ENCODE measurements at regions not wholly inside any gene's neighbourhood (a gene's known extent, or its start where the extent isn't known, plus 50 kb on each side); places are given as distances from the start of the nearest gene placed in this dataset.
"Not testable (repeated sequence)": the region's sequence is repeated elsewhere in the genome, so short reads cannot be mapped to it uniquely, and the experiment has no call there.

DNA sequence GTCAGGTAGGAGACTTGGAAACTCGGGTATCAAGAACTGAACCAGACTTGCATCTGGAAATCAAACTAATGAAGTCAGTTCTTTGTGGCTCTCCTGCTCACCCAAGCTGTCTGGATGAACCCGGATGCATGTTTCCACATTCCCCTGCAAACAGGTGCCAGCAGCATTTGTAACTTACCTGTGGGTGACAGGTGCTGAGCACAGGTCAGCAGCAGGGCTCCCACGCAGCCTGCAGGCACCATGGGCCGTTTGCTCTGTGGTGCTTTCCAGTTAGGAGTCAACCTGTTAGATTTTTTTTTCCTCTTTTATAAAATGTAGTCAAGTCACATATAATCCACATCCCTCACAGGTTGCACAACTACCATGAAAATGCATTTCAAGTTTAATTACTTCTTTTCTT is 385.6 kb upstream of the ADGRL3 start:
- DNase-seq, result no peak

DNA sequence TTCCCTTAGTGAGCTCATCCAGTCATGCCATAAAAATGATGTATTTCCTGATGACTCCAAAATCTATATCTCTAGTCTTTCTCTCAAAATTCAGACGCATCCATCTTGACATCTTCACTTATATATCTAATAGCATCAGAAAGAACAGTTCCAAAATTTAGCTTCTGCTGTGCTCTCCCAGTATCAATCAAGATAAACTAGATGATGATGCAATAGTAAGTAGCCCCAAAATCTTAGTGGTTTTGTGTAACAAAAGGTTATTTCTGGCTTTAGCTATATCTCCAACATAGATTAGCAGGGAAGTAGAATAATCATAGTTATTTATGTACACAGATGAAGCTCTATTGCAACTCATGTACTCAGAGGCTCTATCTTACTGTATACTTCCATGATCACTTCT is 382.5 kb upstream of the ADGRL3 start:
- no peak for DNase-seq

DNA sequence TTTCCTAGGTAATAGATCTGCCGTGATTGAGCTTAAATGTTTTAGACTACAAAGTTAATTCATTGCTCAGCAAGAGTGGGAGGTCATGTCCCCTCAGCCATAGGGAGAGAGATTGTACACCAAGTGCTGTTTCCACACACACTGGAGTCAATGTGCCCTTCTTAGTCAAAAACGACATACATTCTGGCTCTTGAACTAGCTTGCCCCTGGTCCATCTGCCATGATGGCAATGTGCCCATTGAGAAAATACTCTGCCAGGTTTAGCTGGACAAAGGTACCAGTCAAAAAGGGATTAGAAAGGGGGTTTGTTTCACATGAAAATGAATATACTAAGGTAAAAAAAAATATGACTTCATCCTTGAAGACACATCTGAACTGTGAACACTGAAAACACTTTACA is 377.1 kb upstream of the ADGRL3 start:
- DNase-seq, result no peak

DNA sequence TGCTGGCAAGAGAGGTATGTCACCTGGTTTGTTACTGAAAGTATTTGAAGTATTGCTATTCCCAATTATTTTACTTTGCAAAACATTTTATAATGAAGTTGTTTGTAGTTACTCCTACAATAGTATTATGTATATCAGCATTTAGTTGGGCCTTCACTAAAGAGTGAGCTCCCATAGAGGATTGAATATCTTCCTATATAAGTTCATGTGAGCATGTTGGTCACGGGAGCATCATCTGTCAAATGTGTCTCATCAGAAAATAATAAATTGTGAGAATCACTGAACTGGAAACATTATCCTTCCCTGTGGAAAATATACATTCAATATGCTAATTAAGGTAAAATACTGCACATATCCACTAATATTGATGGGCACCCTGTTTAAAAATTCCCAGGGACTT is 360.1 kb upstream of the ADGRL3 start:
- no peak for DNase-seq

DNA sequence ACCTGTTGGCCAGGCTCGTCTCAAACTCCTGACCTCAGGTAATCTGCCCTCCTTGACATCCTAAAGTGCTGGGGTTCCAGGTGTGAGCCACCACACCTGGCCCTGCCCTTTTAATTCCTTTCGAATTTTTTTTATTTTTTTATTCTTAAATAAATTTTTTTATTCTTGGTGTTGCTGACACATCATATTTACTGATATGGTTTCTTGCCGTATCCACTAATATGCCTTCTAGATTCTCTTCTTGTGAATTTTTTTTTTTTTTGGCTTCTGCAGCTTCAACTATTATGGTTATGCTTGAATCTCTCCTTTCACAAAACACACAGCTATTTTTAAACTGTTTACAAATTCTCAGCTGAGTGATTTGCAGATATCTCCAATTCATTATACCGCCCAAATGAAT is 353.4 kb upstream of the ADGRL3 start:
- no peak for DNase-seq

DNA sequence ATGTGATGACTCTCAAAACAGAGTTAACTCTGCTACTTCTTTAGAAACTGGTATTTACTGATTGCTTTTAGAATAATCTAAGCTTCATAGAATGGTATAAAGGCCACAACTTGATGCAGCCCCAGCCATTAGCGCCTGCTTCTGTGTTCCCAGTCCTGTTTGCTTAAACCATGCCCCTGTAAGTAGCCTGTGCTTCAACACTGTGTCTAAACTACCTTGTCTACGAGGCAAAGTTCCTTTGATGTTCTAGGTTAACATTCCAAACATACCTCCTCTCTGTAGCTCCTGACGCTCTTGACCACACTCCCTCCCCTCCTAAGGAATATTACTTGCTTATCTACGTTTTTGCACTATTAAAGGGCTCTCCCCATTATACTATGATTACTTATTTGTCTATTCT is 352.5 kb upstream of the ADGRL3 start:
- no peak for DNase-seq

DNA sequence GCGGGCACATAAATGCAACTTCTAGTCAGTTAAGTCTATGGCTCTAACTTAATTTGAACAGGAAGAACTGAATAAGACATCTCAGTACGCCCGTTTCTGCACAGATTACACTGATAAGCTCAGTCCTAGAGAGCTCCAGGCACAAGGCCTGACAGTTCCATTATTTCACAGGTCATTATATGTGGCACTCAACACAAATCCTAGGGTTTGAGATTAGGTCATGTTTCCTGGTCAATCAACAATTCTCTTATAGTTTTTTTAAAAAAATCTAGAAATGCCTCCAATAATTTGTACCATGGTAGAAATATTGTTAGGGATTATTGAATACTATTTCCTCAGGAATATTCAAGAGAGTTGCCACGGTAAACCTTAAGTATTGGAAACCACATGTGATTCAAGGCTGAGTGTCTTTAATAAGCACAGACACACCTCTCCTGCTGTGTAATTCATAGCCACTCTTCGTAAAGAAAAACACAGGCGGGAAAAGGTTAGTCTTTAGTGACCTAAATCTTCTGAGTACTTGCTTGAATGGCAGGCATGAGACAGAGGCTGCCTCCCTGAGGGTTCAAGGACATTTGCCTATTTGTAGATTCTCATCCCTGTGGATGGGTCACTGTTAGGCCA is 342.9 kb upstream of the ADGRL3 start:
- DNase-seq, result no peak

DNA sequence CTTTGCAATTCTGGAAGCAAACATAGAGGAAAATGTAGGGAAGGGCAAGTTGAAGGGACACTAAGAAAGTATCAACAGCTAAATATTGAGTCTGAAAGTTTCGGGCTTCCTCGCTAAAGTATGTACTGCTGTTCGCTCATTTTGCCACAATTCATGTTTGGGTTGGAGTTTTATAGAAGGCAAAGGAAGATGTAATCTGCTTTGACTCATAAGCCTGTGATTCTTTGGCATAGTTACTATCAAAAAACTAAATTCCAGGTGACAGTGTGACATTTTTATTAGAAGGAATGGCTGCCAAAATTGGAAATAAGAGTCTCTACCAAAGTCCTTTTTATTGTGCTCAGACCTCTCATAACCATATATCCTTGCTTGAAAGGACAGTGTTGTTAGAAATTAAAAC is 336.7 kb upstream of the ADGRL3 start:
- DNase-seq, result no peak

DNA sequence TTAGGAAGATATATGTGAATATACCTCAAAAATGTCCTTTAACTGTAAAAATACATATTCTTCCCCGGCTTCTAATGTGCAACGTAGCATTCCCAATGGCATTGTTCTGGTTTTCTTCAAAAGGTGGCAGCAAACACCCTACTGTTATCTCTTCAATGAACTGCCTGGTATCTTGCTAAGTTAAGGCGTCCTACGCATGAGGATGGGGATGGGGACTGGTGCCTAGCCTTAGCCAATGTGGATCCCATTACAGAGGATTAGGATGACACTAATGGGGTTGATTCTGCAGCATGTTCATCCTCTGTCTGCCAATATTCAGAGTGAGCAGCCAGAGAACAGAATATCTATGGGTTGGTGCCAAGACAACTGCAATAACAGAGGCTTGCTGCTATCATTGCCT is 334.9 kb upstream of the ADGRL3 start:
- no peak for DNase-seq

DNA sequence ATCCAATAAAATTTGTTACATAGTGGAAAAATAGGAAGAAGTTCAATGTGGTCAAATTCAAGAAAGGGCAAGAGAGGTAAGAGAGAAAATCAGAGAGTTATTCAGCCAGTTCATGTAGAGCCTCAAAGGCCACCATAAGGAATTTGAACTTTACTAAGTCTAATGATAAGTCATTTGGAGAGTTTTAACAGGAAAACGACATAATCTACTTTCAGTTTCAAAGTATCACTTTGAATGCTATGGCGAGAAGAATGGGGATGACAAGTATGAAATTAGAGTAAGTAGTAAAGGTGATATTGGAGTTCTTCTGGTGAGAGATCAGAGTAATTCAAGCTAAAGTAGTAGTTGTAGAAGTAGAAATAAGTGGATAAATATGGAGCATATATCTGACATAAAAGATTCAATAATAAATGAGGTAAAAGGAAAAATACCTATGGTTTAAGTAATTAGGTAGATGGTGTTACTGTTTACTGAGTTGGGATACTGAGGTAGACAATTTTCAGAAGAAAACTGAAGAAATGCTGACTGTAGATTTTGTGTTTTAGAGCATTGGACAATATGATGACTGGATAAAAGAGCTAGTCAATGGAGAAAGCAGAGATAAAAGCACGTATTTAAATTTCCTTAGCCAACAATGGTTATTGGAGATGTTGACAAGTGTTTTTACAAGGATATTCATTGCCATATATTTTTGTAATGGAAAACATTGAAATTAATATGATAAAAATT is 331.7 kb upstream of the ADGRL3 start:
- DNase-seq, result no peak

DNA sequence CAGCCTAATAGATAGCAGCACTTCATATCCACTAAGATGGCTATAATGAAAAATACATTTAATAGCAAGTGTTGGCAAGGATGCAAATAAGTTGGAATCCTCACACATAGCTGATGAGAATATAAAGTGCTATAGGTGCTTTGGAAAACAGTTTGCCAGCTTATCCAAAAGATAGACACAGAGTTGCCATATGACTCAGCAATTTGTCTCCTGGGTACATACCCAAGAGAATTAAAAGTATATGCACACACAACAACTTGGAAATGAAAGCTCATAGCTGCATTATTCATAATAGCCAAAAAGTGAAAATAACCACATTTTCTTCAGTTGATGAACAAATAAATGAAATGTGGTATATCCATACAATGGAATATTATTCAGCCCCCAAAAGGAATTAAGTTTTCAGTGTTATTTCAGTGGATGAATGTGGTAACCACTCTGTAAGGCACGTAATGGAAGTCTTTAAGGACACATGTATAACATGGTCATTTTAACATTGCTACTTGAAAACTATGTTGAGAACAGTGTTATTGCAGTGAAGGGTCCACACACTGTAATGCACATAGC is 320.9 kb upstream of the ADGRL3 start:
- DNase-seq, result no peak

DNA sequence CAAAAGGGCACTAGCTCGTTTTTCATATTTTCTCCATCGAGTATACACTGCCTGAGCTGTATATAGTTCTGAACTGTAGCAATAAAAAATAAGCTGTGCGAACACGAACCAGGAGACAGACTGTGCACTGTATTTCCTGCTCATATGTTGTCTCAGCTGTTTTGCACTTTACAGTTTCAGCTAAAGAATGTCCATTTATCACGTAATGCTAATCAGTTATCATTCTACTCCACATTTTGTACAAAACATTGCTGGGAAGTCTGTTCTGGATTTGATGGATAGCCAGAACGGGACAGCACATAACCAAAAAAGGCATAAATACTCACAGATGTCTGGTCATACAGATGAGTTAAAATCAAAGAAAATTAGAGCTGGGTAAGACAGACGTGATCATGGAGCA is 315.5 kb upstream of the ADGRL3 start:
- no peak for DNase-seq

DNA sequence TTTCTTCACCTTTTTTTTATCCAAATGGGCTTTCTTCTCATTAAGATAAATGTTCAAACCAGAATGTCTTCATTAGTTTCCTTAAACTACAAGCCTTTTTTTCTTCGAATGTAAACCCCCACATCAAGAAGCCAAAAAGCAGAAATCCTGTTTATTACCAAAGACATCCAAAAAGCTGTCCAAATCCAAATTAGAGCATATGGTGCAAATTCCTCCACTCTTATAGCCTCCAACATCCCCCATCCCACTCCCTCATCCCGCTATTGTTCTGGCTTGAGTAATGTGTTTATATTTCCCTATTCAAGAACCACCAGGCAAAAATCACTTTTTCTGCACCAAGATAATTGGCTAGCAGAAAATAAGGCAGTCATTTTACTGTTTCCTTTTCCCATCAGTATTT is 315.1 kb upstream of the ADGRL3 start:
- DNase-seq, result no peak

DNA sequence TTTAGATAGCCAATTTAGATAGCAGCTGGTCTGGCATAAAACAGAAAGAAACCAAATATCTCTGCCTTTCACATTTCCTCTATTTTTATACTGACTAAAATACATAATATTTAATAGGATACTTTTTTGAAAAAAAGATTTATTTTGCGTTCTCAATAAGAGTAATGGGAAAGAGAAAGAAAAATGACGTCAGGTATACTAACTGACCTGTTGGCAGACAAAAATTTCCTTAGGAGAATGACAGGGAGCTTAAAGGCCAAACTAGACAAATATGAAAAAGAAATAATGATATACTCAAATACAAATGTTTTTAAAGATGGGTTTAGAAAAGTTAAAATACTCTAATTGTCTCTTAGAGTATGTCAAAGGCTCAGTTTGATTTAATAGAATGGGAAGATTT is 309.4 kb upstream of the ADGRL3 start:
- DNase-seq, result no peak

DNA sequence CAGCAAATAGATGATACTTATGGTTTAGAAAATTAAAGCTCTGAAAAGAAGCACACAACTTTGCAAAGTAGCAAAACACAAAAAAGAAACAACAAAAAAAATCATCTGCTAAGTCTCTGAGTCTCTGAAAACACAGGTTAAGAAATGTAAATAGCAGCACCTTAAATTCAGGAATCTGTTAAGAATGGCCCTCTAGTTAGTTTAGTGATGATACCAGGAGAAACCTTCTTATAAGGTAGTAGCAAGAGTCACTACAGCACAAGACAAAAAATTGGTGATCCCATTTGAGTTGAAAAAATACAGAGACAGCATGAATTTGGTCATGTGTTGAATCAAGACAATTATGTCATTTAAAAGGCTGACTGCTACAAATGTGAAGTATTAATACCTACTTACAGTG is 308.2 kb upstream of the ADGRL3 start:
- no peak for DNase-seq

DNA sequence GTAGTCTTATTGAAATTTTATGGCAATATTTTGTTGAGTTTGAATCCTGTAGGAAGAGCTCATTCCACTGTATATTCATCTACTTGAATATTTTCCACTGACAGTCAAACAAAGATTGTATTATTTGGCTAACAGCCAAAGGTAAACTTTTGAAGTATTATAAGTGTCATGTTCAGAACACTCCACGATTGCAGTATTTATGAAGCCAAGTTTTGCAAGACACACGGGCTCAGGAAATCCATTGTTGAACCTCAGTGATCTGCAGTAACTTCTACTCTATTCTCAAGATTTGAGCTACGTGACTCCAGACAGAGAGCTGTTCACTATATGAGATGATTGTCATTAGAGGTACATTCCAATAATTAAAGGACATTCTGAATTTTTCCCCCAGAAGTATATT is 302.7 kb upstream of the ADGRL3 start:
- no peak for DNase-seq

DNA sequence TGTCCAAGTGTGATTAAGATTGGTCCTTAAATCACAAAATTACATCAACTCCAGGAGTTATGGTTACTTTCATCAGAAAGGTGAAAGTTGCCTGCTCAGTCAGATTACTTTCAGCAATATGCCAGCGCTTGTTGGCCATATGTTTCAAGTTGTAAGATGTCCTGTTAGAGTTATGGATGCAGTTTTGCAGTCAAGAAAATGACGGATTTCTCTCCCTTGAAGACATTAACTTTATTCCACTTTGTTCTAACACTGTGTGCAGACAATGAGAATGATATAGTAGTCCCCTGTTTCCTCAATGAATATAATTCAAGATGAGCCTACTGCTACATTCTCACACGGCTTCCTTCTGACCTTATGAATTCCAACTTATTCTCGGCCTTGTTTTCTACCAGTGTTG is 295.0 kb upstream of the ADGRL3 start:
- DNase-seq, result no peak

DNA sequence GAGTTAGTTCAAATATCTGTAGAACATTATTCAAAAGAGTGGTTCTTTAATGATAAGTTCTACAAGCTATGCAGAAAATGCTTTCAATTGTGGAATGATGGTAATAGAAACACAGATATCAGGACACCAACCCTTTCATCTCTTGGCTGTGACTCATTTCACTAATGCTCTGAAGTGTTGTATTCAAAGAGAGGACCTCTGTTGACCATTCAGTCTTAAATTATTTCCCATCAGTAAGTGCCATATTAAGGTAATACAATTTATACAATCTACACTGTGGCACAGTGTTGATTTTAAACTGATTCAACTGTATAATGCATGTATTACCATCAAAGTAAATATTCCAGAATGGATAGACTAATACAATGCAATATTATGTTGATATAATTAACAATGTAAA is 289.0 kb upstream of the ADGRL3 start:
- no peak for DNase-seq

DNA sequence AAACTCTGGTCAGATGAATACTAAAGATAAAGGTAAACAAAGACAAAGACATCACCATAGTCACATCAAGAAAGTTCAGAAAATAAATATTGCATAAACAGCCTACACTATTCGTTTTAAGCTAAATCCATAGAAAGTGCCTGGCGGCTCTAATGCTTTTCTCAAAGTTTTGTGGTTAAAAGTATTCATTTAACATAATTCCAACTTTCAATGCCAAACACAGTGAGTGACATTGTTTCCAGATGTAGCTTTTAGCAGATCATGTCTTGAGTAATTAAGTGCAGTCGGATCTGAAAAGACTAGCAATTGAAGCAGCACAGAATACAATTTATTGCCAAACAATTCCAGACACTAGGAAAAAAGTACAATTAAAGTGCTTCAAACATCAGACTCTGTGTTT is 287.1 kb upstream of the ADGRL3 start:
- no peak for DNase-seq

DNA sequence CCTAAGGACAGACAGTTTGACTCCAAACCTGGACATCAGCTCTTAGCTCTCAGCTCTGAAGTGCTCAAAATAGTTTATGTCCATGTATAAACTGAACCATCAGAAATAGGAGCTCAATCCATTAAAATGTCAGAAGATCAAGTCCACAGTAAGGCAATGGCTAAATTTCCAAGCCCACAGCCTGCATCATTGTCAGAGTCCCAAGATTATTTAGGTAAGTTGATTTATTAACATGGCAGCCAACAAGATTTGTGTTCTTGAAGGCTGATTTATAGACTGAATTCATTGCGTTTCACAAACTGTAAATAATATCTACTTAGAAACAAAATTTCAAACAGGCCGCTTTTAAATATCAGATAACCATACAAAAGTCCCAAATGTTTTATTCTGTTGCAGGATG is 286.5 kb upstream of the ADGRL3 start:
- DNase-seq, result no peak

DNA sequence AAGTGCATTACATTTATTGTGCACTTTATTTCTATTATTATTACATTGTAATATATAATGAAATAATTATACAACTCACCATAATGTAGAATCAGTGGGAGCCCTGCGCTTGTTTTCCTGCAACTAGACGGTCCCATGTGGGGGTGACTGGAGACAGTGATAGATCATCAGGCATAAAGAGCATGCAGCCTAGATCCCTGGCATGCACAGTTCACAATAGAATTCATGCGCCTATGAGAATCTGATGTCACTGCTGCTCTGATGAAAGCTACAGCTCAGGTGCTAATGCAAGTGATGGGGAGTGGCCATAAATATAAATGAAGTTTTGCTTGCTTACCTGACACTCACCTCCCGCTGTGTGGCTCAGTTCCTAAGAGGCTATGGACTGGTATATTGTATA is 278.4 kb upstream of the ADGRL3 start:
- not testable (repeated sequence) for DNase-seq

DNA sequence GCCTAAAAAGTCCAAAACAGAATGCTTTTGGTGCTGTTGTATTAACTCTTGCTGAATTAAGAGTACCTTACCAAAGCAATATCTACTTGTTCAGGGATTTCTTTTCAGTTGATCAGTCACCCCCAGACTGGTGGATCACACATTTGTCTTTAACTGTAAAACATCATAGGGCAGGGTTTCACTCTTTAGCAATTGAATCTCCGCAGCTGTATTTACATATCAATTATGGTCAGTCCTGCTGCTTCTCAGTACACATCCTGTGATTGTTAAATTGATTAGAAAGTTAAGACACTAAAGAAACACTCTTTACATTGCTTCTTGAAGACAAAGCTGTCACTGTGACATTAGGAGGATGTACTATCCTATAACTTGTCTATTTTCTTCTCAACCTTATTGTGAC is 277.1 kb upstream of the ADGRL3 start:
- no peak for DNase-seq

DNA sequence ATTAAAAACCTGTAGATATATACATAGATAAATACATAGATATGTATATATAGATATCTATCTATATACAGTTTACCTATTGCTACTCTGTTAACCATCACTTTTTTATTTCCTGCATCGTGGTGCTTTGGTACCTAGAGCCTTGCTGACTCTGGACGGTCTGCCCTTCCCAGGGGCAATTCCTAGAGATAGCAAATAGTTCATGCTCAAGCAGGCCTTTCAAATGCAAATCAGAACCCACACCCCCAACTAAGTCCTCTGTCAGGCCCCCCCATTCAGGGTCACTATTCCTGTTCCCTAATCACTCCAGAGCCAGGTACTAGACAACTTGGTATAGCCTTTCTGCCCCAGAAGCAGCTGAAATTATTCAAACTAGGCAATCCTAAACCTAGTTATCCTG is 273.5 kb upstream of the ADGRL3 start:
- no peak for DNase-seq

DNA sequence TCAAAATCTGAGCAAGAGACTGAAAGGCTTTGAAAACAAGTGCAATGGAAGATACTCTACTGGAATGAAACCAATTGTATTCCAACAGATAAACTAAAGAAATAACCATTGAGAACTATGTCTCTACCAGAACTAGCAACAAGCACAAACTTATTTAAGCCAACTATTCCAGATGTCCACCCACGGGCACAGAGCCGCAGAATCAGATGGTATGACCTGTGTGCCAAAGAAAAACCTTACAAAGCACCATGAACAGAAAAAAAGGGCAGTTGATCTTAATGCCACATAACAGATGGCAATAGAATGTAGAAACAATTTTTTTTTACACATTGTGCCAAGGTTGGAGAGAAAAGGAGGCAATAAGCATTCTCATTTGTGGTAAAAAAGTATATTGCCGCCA is 269.3 kb upstream of the ADGRL3 start:
- no peak for DNase-seq

Data from HCEC 1CT (cell line).